Skeletal muscle cell (primary cell): ENCODE measurements at regions not wholly inside any gene's neighbourhood (a gene's known extent, or its start where the extent isn't known, plus 50 kb on each side); places are given as distances from the start of the nearest gene placed in this dataset.
"Not testable (repeated sequence)": the region's sequence is repeated elsewhere in the genome, so short reads cannot be mapped to it uniquely, and the experiment has no call there.

Source experiments
- DNase-seq: peaks from one replicate; pipeline ENCODE4 v3.0.0-alpha.2; 2010; ENCODE audit warnings: low read depth
- H3K4me3 ChIP-seq: 2 replicates; pipeline ENCODE4 v1.5.1; 2011; ENCODE audit warnings: low read depth, mild to moderate bottlenecking, control low read depth, low read length, moderate library complexity

DNA sequence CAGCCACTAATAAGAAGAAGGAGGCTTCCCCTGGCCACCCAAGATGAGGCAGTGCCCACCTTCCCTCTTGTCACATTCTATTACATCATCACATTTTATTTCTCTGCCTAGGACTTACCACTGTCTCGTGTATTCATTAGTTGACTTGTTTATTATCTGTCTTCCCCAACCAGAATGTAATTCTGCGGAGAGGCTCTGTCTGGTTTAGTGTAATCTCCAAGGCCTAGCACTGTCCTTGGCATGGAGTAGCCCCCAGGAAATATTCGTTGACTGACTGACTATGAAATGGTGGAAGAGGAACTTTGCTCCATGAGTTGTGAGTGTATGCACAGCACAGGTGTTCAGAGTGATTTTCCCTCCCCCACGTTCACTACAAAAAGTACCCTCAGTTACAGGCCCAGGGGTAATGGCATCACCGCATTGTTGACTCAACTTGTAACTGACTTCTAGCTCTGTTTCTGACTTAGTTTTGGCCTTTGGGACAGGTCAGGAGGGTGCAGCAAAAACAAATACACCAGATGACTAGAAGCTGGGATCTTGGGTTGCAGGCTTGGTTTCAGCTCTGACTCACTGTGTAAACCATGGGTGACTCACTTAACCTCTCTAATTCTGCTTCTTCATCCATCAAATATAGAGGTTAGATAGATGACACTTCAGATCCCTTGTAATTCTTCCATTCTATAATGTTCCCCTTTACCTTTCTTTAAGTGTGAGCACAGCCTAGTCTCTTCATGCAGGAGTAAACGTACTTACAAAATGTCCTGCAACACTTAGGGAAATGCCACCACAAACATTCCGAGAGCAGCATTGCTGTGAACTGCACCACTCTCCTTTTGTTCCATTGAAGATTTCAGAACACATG, 229.7 kb downstream of the KCNRG start:
- no peak overlapping the region for H3K4me3 ChIP-seq
- DNase-seq: peak; percentile 74

DNA sequence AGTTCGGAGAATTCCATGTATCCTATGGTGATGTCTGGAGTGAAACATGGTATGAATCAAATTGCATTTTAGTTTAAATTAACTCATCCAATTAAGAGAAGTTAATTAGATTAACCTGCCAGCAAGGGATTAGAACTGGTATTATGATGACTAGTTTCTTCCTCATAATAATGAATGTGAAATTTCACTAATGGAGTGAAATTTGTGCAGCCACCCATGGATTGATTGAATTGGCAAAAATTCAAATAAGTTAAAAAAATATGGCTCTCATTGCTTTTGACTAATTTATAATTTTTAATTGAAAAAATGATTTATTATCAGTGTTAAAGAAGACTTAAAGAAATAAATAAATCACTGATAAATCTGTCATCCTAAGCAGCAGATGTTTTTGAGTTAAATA, 232.0 kb downstream of the KCNRG start:
- DNase-seq: no peak
- H3K4me3 ChIP-seq: no peak overlapping the region

DNA sequence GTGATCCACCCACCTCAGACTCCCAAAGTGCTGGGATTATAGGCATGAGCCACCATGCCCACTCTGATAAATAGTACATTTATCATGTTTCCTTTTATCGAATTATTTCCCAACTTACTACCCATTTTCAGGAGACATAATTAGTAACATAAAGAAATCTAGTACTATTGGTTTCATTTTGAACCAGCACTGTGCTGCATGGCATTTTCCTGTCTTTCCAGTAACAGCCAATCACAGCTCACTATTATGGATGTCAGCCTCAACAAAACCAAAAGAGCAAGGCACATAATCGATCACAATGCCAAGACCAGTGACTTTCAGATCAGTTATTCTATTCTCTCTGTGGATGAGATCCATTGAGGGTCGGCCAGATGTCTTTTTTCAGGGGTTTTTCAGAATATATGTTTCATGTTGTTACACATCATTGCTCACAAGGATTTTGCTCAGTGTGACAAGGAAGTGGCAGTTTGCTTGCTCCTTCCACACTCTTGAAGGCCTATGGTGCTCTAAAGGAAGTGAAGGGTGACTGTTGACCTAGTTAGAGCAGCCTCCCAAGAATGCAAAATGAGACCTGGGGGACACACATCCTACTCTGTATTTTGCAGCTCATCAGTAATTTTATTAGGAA, 233.4 kb downstream of the KCNRG start:
- no peak overlapping the region for H3K4me3 ChIP-seq
- no peak for DNase-seq

DNA sequence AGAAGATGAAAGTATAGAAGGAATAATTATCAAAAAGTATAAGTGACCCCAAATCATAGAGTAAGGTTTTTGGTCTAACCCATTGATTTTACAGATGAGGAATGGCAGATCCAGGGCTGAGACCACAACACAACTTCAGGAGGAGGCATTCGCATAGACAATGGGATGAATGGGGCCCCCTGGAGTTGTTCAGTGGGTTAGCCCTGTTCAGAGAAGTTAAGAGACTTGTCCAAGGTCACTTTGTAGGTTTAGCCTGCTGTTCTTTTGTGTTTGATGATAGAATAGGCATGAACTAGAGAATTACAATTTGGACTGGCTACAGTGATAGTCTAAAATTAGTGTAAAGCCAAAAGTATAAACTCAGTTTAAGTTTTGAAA, 233.9 kb downstream of the KCNRG start:
- no peak overlapping the region for H3K4me3 ChIP-seq
- no peak for DNase-seq

DNA sequence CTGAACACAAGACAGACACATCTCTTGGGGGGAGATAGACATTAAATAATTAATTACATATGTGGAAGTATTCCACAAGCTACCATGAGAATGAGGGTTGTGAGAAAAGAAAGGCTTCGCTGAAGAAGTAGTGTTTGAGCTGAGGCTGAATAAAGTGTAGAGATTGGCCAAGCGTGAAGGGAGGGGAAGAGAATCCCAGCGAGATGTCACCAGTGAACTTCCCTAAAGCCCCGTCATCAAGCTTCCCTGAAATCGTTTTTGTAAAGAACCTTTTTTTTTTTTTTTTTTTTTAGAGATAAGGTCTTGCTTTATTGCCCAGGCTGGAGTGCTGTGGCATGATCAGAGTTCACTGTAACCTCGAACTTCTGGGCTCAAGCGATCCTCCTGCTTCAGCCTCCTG, 235.2 kb downstream of the KCNRG start:
- no peak for DNase-seq
- no peak overlapping the region for H3K4me3 ChIP-seq

DNA sequence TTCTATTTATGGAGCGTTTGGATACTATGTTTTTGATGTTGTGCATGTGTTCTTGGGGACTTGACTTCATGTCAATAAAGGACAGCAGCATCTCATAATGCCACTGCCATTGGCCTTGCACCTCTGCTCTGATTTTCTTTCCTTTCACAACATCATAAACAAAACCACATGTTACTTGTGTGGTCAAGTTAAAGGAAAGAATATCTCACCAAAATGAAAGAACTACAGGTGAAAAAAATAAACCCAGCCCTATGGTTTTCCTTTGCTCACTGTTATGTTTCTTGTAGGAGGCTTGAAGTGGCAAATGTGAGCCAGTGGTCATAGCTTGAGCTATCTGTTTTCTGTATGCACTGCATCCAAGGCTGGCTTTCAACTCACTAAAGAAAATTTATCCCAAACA, 240.4 kb downstream of the KCNRG start:
- no peak overlapping the region for H3K4me3 ChIP-seq
- no peak for DNase-seq

DNA sequence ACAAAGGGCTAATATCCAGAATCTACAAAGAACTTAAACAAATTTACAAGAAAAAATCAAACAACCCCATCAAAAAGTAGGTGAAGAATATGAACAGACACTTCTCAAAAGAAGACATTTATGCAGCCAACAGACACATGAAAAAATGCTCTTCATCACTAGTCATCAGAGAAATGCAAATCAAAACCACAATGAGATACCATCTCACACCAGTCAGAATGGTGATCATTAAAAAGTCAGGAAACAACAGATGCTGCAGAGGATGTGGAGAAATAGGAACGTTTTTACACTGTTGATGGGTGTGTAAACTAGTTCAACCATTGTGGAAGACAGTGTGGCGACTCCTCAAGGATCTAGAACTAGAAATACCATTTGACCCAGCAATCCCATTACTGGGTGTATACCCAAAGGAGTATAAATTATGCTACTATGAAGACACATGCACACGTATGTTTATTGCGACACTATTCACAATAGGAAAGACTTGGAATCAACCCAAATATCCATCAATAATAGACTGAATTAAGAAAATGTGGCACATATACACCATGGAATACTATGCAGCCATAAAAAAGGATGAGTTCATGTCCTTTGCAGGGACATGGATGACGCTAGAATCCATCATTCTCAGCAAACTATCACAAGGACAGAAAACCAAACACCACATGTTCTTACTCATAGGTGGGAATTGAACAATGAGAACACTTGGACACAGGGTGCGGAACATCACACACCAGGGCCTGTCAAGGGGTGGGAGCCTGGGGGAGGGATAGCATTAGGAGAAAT, 241.5 kb downstream of the KCNRG start:
- not testable (repeated sequence) for H3K4me3 ChIP-seq, DNase-seq

DNA sequence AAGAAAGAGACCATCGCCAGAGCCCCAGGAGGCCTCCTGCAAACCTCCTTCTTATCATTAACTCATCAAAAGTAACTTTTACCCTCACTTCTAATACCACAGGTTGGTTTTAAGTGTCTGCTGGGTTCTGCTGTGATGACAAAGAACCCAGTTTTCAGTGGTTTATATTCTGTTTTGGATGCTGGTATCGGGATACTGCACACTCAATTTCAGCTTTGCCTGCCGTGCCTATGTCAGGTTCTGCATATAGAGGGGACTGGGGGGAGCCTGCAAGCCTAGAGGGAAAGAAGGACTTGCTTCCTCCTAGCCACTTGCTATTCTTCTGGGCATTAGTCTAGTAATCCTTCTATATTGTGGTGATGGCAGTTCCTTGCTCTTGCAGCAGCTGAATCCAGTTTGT, 242.4 kb downstream of the KCNRG start:
- H3K4me3 ChIP-seq: no peak overlapping the region
- DNase-seq: no peak

DNA sequence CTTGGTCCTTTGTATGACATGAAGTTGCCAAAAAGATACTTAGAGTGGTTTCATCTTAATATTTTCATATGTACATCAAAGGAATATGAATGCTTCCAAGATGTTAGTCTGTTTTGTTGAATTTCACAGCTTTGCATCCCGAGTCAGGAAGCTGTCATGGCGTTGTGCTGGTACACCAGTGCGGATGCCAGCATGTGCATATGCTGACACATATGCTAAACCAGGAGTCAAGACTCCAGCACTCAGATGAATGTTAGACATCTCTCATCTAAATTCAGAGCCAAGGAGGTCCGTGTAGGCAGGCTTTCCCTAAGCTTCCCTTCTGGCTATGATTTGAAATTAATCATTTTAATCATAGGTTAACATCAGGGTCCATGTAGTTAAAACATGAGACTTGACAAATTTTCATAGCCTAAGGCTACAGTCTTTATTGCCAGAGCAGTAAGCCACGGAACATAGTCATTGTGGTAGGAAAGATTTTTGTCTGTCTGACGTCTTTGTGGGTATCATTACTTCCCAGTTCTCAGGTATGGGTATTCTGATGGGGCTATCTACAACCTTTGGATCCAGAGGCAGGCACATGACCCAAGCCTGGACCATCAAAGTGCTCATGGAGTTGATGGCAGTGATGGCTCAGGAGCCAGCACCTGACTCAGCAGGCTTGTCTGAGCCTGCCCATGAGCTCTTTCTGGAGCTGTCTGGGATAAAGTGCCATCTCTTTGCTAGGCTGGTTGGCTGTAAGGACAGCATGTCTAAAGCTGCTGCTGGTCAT, 246.1 kb downstream of the KCNRG start:
- DNase-seq: no peak
- H3K4me3 ChIP-seq: no peak overlapping the region

DNA sequence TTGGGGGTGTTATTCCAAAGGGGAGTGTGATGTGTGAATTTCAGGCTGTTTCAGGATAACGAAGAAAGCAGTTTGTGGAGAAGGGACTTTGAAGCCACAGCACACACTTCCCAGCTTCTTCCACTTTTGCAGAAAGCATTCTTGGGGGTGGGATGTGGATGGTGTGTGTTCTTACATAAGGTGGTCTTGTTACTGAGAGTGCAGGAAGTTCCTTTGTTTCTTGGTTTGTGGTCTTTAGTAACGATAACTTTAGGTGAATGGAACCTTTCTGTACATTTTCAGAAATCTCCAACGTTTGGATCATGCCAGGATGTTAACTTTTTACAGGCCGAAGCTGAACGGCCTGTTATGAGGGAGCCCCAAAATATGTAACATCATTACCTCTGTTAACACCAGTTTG, 251.8 kb downstream of the KCNRG start:
- H3K4me3 ChIP-seq: no peak overlapping the region
- DNase-seq: no peak

DNA sequence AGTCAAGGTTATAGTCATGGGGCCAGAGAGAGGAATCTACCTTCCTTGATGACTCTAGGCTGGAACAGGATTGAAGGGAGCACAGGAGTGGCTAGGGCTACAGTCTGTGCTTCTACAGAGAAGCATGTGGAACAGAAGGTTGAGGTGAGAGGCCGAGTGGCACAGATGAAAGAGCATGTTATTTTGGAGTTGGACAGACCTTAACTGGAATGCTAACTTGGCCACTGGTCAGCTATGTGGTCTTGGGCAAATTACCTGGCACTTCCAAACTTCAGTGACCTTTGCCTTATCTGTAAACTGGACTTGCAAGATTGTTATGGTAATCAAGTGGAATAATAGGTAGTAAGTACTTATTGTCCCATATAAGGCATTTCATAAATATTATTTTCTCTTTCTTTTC, 252.7 kb downstream of the KCNRG start:
- H3K4me3 ChIP-seq: no peak overlapping the region
- no peak for DNase-seq

DNA sequence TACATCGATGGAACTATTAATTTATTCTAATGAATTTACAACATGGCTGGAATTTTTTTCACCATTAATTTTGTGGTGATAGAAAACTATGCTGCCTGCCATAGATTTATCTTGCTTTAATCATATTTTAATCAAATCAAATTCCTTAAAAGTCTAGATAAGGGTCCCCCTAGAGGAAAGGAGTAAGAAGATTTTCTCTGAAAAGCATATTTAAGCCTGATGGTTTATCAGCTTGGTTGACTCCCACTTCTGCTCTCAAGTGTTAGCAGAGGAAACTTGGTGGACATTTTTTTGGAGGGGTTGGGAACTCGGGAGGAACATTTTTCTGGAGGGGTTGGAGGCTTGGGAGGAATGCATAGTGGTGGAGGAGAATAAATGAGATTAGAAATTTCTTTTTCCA, 253.3 kb downstream of the KCNRG start:
- no peak for DNase-seq

DNA sequence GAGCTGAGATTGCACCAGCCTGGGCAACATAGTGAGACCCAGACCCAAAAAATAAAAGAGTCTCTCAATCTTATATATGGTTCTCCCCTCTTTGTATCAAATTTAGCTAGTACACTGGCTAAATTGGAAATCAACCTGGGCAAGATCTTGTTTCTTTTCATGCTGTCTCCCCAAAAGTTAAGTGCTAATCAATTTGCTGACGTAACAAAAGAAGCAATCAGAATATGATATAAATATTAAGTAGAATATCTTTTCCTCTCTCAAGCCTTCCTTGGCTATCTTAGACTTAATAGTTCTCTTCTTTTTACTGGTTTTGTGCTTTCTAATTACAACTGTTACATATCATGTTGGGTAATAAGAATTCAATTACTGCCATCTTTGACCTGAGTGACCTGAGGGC, 258.9 kb downstream of the KCNRG start:
- no peak overlapping the region for H3K4me3 ChIP-seq
- no peak for DNase-seq

More for the DNA sequence above, 253.3 kb downstream of the KCNRG start:
- H3K4me3 ChIP-seq: no peak overlapping the region

DNA sequence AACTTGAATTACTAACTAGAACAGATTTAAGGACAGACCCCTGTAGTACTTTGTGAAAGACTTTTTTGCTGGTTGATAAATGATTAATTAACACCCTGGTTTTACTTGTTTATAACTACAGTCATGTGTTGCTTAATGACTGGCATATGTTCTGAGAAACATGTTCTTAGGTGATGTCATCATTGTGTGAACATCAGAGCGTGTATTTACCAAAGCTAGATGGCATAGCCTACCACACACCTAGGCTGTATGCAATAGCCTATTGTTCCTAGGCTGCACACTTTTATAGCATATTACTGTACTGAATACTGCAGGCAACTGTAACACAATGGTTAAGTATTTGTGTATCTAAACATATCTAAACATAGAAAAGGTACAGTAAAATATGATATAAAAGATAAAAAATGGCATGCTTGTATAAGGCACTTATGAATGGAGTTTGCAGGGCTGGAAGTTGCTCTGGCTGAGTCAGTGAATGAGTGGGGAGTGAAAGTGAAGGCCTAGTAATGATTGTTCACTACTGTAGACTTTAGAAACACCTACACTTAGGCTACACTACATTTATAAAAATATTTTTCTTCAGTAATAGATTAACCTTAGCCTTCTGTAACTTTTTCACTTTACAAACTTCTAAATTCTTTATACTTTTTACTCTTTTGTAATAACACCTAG, 260.3 kb downstream of the KCNRG start:
- no peak overlapping the region for H3K4me3 ChIP-seq
- DNase-seq: no peak

DNA sequence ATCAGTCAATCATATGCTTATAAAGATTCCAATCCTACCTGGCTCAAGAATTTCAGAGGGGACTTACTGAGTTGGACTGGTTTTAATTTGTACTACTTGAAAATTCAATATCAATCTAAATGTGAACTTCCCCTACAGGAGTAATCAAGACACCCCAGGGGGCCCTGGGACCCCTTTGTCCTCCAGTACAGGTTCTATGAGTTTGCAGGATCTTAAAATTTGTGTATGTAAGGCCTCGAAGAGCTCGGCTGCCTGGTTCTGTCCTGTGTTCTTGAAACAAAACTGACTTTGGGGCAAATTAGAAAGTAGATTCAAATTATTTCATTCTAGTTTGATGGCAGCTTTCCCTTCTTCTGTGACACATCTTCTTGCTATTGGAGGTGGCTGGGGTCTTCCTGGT, 261.3 kb downstream of the KCNRG start:
- no peak for DNase-seq
- no peak overlapping the region for H3K4me3 ChIP-seq

DNA sequence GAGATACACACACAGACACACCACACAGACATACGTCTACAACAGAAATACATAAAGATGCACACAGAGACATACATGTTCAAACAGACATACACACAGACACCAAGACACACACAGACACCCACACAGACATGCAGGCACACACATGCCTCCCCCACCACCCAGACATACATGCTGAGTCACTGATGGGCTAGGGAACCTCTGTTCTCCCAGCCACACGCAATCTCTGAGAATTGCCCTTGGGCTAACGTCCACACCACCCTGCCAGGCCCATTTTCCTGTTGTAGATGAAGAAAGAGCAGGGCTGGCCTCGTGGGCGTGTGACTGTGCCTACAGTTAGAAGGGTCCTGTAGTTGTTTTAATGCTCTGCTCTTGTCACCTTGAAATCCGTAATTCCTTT, 261.9 kb downstream of the KCNRG start:
- DNase-seq: no peak
- no peak overlapping the region for H3K4me3 ChIP-seq

DNA sequence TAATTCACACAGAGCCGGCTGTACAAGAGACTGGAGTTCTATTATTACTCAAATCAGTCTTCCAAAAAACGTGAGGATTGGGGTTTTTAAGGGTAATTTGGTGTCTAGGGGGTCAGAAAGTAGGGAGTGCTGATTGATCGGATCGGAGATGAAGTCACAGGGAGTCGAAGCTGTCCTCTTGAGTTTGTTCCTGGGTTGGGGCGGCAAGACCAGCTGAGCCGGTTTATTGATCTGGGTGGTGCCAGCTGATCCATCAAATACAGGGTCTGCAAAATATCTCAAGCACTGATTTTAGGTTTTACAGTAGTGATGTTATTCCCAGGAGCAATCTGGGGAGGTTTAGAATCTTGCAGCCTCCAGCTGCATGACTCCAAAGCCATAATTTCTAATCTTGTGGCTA, 262.7 kb downstream of the KCNRG start:
- no peak overlapping the region for H3K4me3 ChIP-seq
- no peak for DNase-seq

DNA sequence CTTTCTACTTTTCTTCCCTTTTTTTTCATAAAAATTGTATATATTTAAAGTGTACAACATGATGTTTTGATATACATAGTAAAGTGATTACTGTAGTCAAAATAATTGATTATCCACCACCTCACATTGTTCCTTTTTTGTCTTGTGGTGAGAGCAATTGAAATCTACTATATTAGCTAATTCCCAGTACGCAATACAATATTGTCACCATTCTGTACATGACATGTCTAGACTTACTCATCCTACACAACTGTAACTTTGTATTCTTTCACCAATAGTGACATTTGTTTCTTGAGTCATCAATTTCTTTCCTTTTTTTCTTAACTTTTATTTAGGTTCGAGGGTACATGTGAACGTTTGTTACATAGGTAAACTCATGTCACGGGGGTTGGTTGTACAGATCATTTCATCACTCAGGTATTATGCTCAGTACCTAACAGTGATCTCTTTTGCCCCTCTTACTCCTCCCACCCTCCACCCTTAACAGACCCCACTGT, 265.2 kb downstream of the KCNRG start:
- DNase-seq: no peak
- no peak overlapping the region for H3K4me3 ChIP-seq

DNA sequence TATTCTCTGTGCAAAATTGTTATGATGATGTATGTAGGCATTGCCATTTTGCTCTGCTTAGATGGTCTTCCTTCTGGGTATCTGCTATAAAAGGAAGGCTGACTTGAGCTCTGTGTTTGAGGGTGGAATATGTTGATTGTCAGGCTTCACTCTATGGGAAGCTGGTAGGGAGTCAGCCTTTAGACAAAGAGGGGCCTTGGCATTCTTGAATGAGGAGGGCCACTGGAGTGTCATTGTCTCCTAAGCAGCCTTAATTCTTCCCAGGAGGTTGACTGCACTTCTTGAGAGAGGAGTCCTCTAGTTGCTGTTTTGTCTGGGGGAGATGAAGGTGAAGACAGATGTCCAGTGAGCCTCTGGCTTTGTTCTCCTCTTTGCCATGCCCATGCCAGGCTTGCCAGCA, 266.8 kb downstream of the KCNRG start:
- no peak for DNase-seq
- H3K4me3 ChIP-seq: no peak overlapping the region
